Neuronal stem cell (in vitro differentiated cells): ENCODE measurements at regions not wholly inside any gene's neighbourhood (a gene's known extent, or its start where the extent isn't known, plus 50 kb on each side); places are given as distances from the start of the nearest gene placed in this dataset.

ENCODE experiments used
- DNase-seq: peaks from one replicate; pipeline ENCODE4 v3.0.0-alpha.2; 2013; ENCODE audit warnings: low spot score
- H2AFZ ChIP-seq: one replicate; pipeline ENCODE4 v1.6.1; 2013; ENCODE audit warnings: mild to moderate bottlenecking, low read length, inconsistent platforms
- H2AK5ac ChIP-seq: 2 replicates; pipeline ENCODE4 v1.6.1; 2013; ENCODE audit warnings: low read depth, mild to moderate bottlenecking, inconsistent platforms, low read length, moderate library complexity, mixed read lengths
- H2BK120ac ChIP-seq: 2 replicates; pipeline ENCODE4 v1.6.1; 2013; ENCODE audit warnings: low read depth, mild to moderate bottlenecking, inconsistent platforms, low read length, moderate library complexity, mixed read lengths
- H2BK12ac ChIP-seq: one replicate; pipeline ENCODE4 v1.6.1; 2013; ENCODE audit warnings: low read length, inconsistent platforms
- H2BK15ac ChIP-seq: 2 replicates; pipeline ENCODE4 v1.6.1; 2013; ENCODE audit warnings: mild to moderate bottlenecking, low read length, inconsistent platforms, mixed read lengths
- H2BK5ac ChIP-seq: one replicate; pipeline ENCODE4 v1.6.1; 2013; ENCODE audit warnings: inconsistent platforms, mild to moderate bottlenecking, low read length, moderate library complexity
- H3K14ac ChIP-seq: one replicate; pipeline ENCODE4 v1.6.1; 2013; ENCODE audit warnings: low read length, inconsistent platforms
- H3K18ac ChIP-seq: 2 replicates; pipeline ENCODE4 v1.6.1; 2013; ENCODE audit warnings: low read length, inconsistent platforms
- H3K23ac ChIP-seq: 2 replicates; pipeline ENCODE4 v1.6.1; 2013; ENCODE audit warnings: low read depth, mild to moderate bottlenecking, mixed read lengths, low read length, inconsistent platforms; ENCODE audit not compliant: poor library complexity
- H3K27ac ChIP-seq: replicated peaks from 3 replicates; pipeline ENCODE4 v1.5.1; 2013; ENCODE audit warnings: low read length, inconsistent platforms
- H3K27me3 ChIP-seq, 3 experiments: 2 replicates each; pipeline ENCODE4 v1.6.1; 2013; ENCODE audit warnings: low read length in 3 of 3, mild to moderate bottlenecking in 2 of 3, inconsistent platforms in 1 of 3, low read depth in 1 of 3, mixed read lengths in 1 of 3, moderate library complexity in 1 of 3; ENCODE audit not compliant: control insufficient read depth in 3 of 3, insufficient read depth in 3 of 3
- H3K36me3 ChIP-seq, 2 donors: replicated peaks in 1 of 2; 2 replicates each; pipeline ENCODE4 v1.6.1; 2013; ENCODE audit warnings: low read length in 2 of 2; ENCODE audit not compliant: control insufficient read depth in 2 of 2, insufficient read depth in 2 of 2
- H3K4ac ChIP-seq: 2 replicates; pipeline ENCODE4 v1.6.1; 2013; ENCODE audit warnings: inconsistent platforms, mild to moderate bottlenecking, low read length, moderate library complexity
- H3K4me1 ChIP-seq, 2 donors: 1 replicate in 1 of 2; 2 replicates in 1 of 2; pipeline ENCODE4 v1.6.1; 2013; ENCODE audit warnings: low read length in 2 of 2, low read depth in 1 of 2; ENCODE audit not compliant: control insufficient read depth in 2 of 2, insufficient read depth in 1 of 2
- H3K4me2 ChIP-seq: one replicate; pipeline ENCODE4 v1.6.1; 2013; ENCODE audit warnings: mild to moderate bottlenecking, low read length, inconsistent platforms; ENCODE audit not compliant: insufficient read depth, poor library complexity, severe bottlenecking
- H3K4me3 ChIP-seq, 2 donors: 2 replicates each; pipeline ENCODE4 v1.5.1; 2013; ENCODE audit warnings: low read length in 2 of 2, mild to moderate bottlenecking in 2 of 2, inconsistent platforms in 1 of 2, moderate library complexity in 1 of 2
- H3K79me1 ChIP-seq: one replicate; pipeline ENCODE4 v1.6.1; 2013; ENCODE audit warnings: low read depth, mild to moderate bottlenecking, inconsistent platforms, low read length, moderate library complexity
- H3K9ac ChIP-seq: one replicate; pipeline ENCODE4 v1.6.1; 2013; ENCODE audit warnings: mild to moderate bottlenecking, low read depth, low read length, inconsistent platforms; ENCODE audit not compliant: poor library complexity
- H3K9me3 ChIP-seq, 2 donors: replicated peaks in 1 of 2; 2 replicates each; pipeline versions ENCODE3 to v1.6.1; 2013; ENCODE audit warnings: low read length in 2 of 2, mild to moderate bottlenecking in 2 of 2, inconsistent platforms in 1 of 2, low read depth in 1 of 2, mixed read lengths in 1 of 2, moderate library complexity in 1 of 2; ENCODE audit not compliant: control insufficient read depth in 2 of 2, insufficient read depth in 1 of 2
- H4K8ac ChIP-seq: one replicate; pipeline ENCODE4 v1.6.1; 2013; ENCODE audit warnings: low read depth, mild to moderate bottlenecking, inconsistent platforms, low read length, moderate library complexity
- H4K91ac ChIP-seq: one replicate; pipeline ENCODE4 v1.6.1; 2013; ENCODE audit warnings: low read length, low read depth, mild to moderate bottlenecking, inconsistent platforms; ENCODE audit not compliant: poor library complexity
- WGBS, 2 donors: extraction: QIAGEN DNeasy Blood & Tissue Kit; methylation state at CpG; one replicate each; pipeline ENCODE4 v1.1.7; 2013; ENCODE audit warnings: missing lambda C conversion rate in 2 of 2, mixed read lengths in 1 of 2; ENCODE audit not compliant: insufficient read length in 2 of 2, insufficient replicate concordance in 1 of 2; ENCODE audit errors: extremely low coverage in 2 of 2; 5-methylcytosine and 5-hydroxymethylcytosine counted together

- no peak overlapping the region for H2BK12ac ChIP-seq
- no peak overlapping the region for H2BK120ac ChIP-seq
- no peak overlapping the region for H4K8ac ChIP-seq
- H3K4me1 ChIP-seq, result peaks cover 3 to 13% of the 10 kb centered on the region in 2 donors
- H3K4ac ChIP-seq, result no peak overlapping the region
- H3K79me1 ChIP-seq, result no peaks in the 10 kb centered on the region
- no peak overlapping the region for H4K91ac ChIP-seq
- H3K18ac ChIP-seq, result no peak overlapping the region
- no peaks in the 10 kb centered on the region for H3K36me3 ChIP-seq
- no peak overlapping the region for H3K9ac ChIP-seq
- no peaks in the 10 kb centered on the region for H3K9me3 ChIP-seq
- no peak for DNase-seq
- H2BK5ac ChIP-seq, result no peak overlapping the region
- H3K14ac ChIP-seq, result no peak overlapping the region
- H2AFZ ChIP-seq, result no peak overlapping the region
- H2AK5ac ChIP-seq, result no peak overlapping the region
- H3K27me3 ChIP-seq, result no peaks in the 10 kb centered on the region
- H3K27ac ChIP-seq, result no peak overlapping the region
- H3K4me2 ChIP-seq, result no peak overlapping the region
- H3K23ac ChIP-seq, result no peak overlapping the region
- no peak overlapping the region for H2BK15ac ChIP-seq
- H3K4me3 ChIP-seq, result no peak overlapping the region
- no CpG with 5 or more reads among the region's 1 CpG for WGBS, 2 donors
Observed at GRCh38 chr10:27622596-27622995, 118.5 kb downstream of the RAB18 start.
